H1 (cell line): ENCODE measurements at regions not wholly inside any gene's neighbourhood (a gene's known extent, or its start where the extent isn't known, plus 50 kb on each side); places are given as distances from the start of the nearest gene placed in this dataset.

ENCODE experiments used
- CTCF ChIA-PET: fragments of 300-600 bp; sonication (Branson Sonifier 250); formaldehyde crosslinking; loops from one replicate; lab custom pipeline; 2021; ENCODE audit not compliant: partially characterized antibody; lab: Charles Lee
- POLR2A ChIA-PET: fragments of 300-600 bp; sonication (Branson Sonifier 250); formaldehyde crosslinking; loops from one replicate; lab custom pipeline; 2021; ENCODE audit warnings: inconsistent platforms; ENCODE audit not compliant: partially characterized antibody; lab: Charles Lee
- DNase-seq, 2 experiments: peaks; one replicate each; pipeline versions ENCODE4 v3.0.0 to v3.0.0-alpha.2; 2010 to 2022; ENCODE audit warnings: low spot score in 2 of 2, low read depth in 1 of 2, mixed read lengths in 1 of 2
- FAIRE-seq: peaks from 2 replicates; lab custom pipeline; 2011; peaks lifted over from hg19 to GRCh38; lab: Jason Lieb, UNC
- H2AFZ ChIP-seq: 2 replicates; pipeline ENCODE4 v1.8.1; 2012; ENCODE audit warnings: low read length, inconsistent platforms
- H2AK5ac ChIP-seq: 2 replicates; pipeline ENCODE4 v1.6.1; 2013; ENCODE audit warnings: low read depth, low read length
- H2BK120ac ChIP-seq: replicated peaks from 2 replicates; pipeline ENCODE3; 2013; ENCODE audit warnings: low read depth, low read length, inconsistent platforms
- H2BK12ac ChIP-seq: 2 replicates; pipeline ENCODE4 v1.6.1; 2013; ENCODE audit warnings: low read depth, low read length
- H2BK15ac ChIP-seq: 2 replicates; pipeline ENCODE4 v1.6.1; 2013; ENCODE audit warnings: low read length
- H2BK20ac ChIP-seq: 2 replicates; pipeline ENCODE4 v1.6.1; 2013; ENCODE audit warnings: low read length
- H2BK5ac ChIP-seq: 2 replicates; pipeline ENCODE4 v1.6.1; 2013; ENCODE audit warnings: low read depth, low read length
- H3K14ac ChIP-seq: 2 replicates; pipeline ENCODE4 v1.6.1; 2013; ENCODE audit warnings: inconsistent platforms; ENCODE audit not compliant: insufficient read length
- H3K18ac ChIP-seq: 2 replicates; pipeline ENCODE4 v1.6.1; 2013; ENCODE audit warnings: low read length; ENCODE audit errors: extremely low read depth
- H3K23ac ChIP-seq: 2 replicates; pipeline ENCODE4 v1.6.1; 2013; ENCODE audit warnings: inconsistent platforms; ENCODE audit not compliant: insufficient read length
- H3K23me2 ChIP-seq: 2 replicates; pipeline ENCODE4 v1.6.1; 2013; ENCODE audit warnings: low read depth, low read length
- H3K27ac ChIP-seq: 2 replicates; pipeline ENCODE4 v1.6.1; 2011; ENCODE audit warnings: low read depth, low read length, inconsistent platforms
- H3K27me3 ChIP-seq, 4 experiments: replicated peaks in 1 of 4; 1 replicate in 1 of 4; 2 replicates in 3 of 4; pipeline versions ENCODE4 v1.6.1 to v1.8.1; 2011 to 2013; ENCODE audit warnings: low read length in 3 of 4, mild to moderate bottlenecking in 3 of 4, inconsistent platforms in 2 of 4, mixed read lengths in 2 of 4, moderate library complexity in 1 of 4; ENCODE audit not compliant: control insufficient read depth in 3 of 4, insufficient read depth in 3 of 4; ENCODE audit errors: extremely low read depth in 1 of 4
- H3K36me3 ChIP-seq, 4 experiments: 2 replicates each; pipeline versions ENCODE4 v1.6.1 to v1.8.1; 2011 to 2013; ENCODE audit warnings: mild to moderate bottlenecking in 4 of 4, low read length in 3 of 4, moderate library complexity in 2 of 4, control low read depth in 1 of 4, inconsistent platforms in 1 of 4; ENCODE audit not compliant: insufficient read depth in 4 of 4, control insufficient read depth in 2 of 4
- H3K4ac ChIP-seq: replicated peaks from 2 replicates; pipeline ENCODE3; 2013; ENCODE audit warnings: low read length, low read depth, mixed read lengths, inconsistent platforms; ENCODE audit not compliant: insufficient read length
- H3K4me1 ChIP-seq, 4 experiments: replicated peaks in 1 of 4; 1 replicate in 1 of 4; 2 replicates in 3 of 4; pipeline versions ENCODE4 v1.6.1 to v1.8.1; 2011 to 2013; ENCODE audit warnings: low read length in 3 of 4, inconsistent platforms in 2 of 4, mixed read lengths in 1 of 4; ENCODE audit not compliant: insufficient read depth in 4 of 4, control insufficient read depth in 3 of 4
- H3K4me2 ChIP-seq, 2 experiments: 2 replicates each; pipeline versions ENCODE4 v1.6.1 to v1.8.1; 2011 to 2013; ENCODE audit warnings: low read depth in 2 of 2, low read length in 2 of 2, control low read depth in 1 of 2, inconsistent platforms in 1 of 2, mild to moderate bottlenecking in 1 of 2; ENCODE audit not compliant: insufficient read depth in 1 of 2
- H3K4me3 ChIP-seq, 4 experiments: fragments of 200-600, 300-600 bp in 1 of 4; sonication (generic), shearing (Covaris generic), sonication (Bioruptor Twin) in 1 of 4; 2 replicates each; pipeline versions ENCODE4 v1.5.1 to v1.8.1; 2011 to 2016; ENCODE audit warnings: low read length in 4 of 4, low read depth in 3 of 4, control low read depth in 2 of 4, inconsistent platforms in 2 of 4, mild to moderate bottlenecking in 2 of 4, mixed read lengths in 1 of 4, moderate library complexity in 1 of 4; ENCODE audit not compliant: insufficient read depth in 2 of 4; ENCODE audit errors: extremely low read depth in 1 of 4
- H3K56ac ChIP-seq: replicated peaks from 2 replicates; pipeline ENCODE3; 2013; ENCODE audit warnings: low read depth, mild to moderate bottlenecking, mixed read lengths, low read length, inconsistent platforms; ENCODE audit not compliant: insufficient read length
- H3K79me1 ChIP-seq: 2 replicates; pipeline ENCODE4 v1.6.1; 2013; ENCODE audit warnings: low read depth, low read length, control low read depth
- H3K79me2 ChIP-seq, 2 experiments: 2 replicates each; pipeline versions ENCODE4 v1.6.1 to v1.8.1; 2012 to 2013; ENCODE audit warnings: low read length in 2 of 2, mild to moderate bottlenecking in 2 of 2, inconsistent platforms in 1 of 2; ENCODE audit not compliant: insufficient read depth in 2 of 2, control insufficient read depth in 1 of 2
- H3K9ac ChIP-seq, 4 experiments: replicated peaks in 1 of 4; 1 replicate in 1 of 4; 2 replicates in 3 of 4; pipeline versions ENCODE4 v1.6.1 to v1.8.1; 2011 to 2013; ENCODE audit warnings: low read depth in 3 of 4, low read length in 3 of 4, control low read depth in 2 of 4, mild to moderate bottlenecking in 2 of 4, moderate library complexity in 2 of 4, inconsistent platforms in 1 of 4; ENCODE audit errors: extremely low read depth in 1 of 4
- H3K9me3 ChIP-seq, 2 experiments: 2 replicates each; pipeline versions ENCODE4 v1.6.1 to v1.8.1; 2012 to 2013; ENCODE audit warnings: mild to moderate bottlenecking in 2 of 2, moderate library complexity in 2 of 2, control low read depth in 1 of 2, inconsistent platforms in 1 of 2, low read depth in 1 of 2, low read length in 1 of 2, mixed read lengths in 1 of 2; ENCODE audit not compliant: insufficient read depth in 2 of 2
- H4K20me1 ChIP-seq, 2 experiments: replicated peaks in 1 of 2; 2 replicates each; pipeline versions ENCODE3 to v1.8.1; 2011 to 2013; ENCODE audit warnings: inconsistent platforms in 2 of 2, low read length in 2 of 2, mild to moderate bottlenecking in 1 of 2; ENCODE audit not compliant: insufficient read depth in 2 of 2, control insufficient read depth in 1 of 2
- H4K5ac ChIP-seq: 2 replicates; pipeline ENCODE4 v1.6.1; 2013; ENCODE audit warnings: low read length, low read depth, mixed read lengths, inconsistent platforms; ENCODE audit not compliant: insufficient read length
- H4K8ac ChIP-seq: 2 replicates; pipeline ENCODE4 v1.8.0; 2013; ENCODE audit warnings: mild to moderate bottlenecking, moderate library complexity, low read length, inconsistent platforms; ENCODE audit not compliant: insufficient read depth; ENCODE audit errors: extremely low read depth
- H4K91ac ChIP-seq: replicated peaks from 2 replicates; pipeline ENCODE3; 2013; ENCODE audit warnings: low read length, mixed read lengths, inconsistent platforms; ENCODE audit not compliant: insufficient read length
- ASH2L ChIP-seq: fragments of 200-600, 300-600 bp; sonication (generic); IDR thresholded peaks from one replicate; pipeline ENCODE4 v1.7.1; 2017; ENCODE audit warnings: low read length
- CHD2 ChIP-seq: IDR thresholded peaks from 2 replicates; pipeline ENCODE4 v1.6.1; 2012; ENCODE audit warnings: low read length, improper control_type of control experiment
- SIN3A ChIP-seq, 2 experiments: IDR thresholded peaks in 1 of 2; conservative IDR thresholded peaks in 1 of 2; 2 replicates each; pipeline ENCODE4 v1.6.1; 2011 to 2012; ENCODE audit warnings: low read length in 2 of 2, improper control_type of control experiment in 1 of 2, low read depth in 1 of 2, mild to moderate bottlenecking in 1 of 2
- SIX5 ChIP-seq: IDR thresholded peaks from 2 replicates; pipeline ENCODE4 v1.6.1; 2011; ENCODE audit warnings: mild to moderate bottlenecking, low read depth, low read length
- SUZ12 ChIP-seq: fragments of 200-600 bp; sonication (generic); IDR thresholded peaks from 2 replicates; pipeline ENCODE4 v1.6.1; 2012; ENCODE audit warnings: mild to moderate bottlenecking, inconsistent platforms, low read length, moderate library complexity, mixed read lengths
- TCF12 ChIP-seq: IDR thresholded peaks from 2 replicates; pipeline ENCODE4 v1.6.1; 2011; ENCODE audit warnings: low read depth, mild to moderate bottlenecking, low read length
- YY1 ChIP-seq: IDR thresholded peaks from 2 replicates; pipeline ENCODE4 v1.6.1; 2011; ENCODE audit warnings: low read depth, mild to moderate bottlenecking, low read length
- WGBS, 2 experiments: shearing (Covaris generic) in 1 of 2; methylation state at CpG; one replicate each; pipeline versions ENCODE4 v1.1.6 to v1.1.7; 2013 to 2015; ENCODE audit warnings: low lambda C conversion rate in 2 of 2, mixed read lengths in 2 of 2, inconsistent platforms in 1 of 2, low coverage in 1 of 2, missing lambda C conversion rate in 1 of 2; ENCODE audit not compliant: insufficient replicate concordance in 2 of 2, insufficient coverage in 1 of 2, insufficient read length in 1 of 2; ENCODE audit errors: extremely low coverage in 1 of 2, missing lambda C conversion rate in 1 of 2; 5-methylcytosine and 5-hydroxymethylcytosine counted together

DNA sequence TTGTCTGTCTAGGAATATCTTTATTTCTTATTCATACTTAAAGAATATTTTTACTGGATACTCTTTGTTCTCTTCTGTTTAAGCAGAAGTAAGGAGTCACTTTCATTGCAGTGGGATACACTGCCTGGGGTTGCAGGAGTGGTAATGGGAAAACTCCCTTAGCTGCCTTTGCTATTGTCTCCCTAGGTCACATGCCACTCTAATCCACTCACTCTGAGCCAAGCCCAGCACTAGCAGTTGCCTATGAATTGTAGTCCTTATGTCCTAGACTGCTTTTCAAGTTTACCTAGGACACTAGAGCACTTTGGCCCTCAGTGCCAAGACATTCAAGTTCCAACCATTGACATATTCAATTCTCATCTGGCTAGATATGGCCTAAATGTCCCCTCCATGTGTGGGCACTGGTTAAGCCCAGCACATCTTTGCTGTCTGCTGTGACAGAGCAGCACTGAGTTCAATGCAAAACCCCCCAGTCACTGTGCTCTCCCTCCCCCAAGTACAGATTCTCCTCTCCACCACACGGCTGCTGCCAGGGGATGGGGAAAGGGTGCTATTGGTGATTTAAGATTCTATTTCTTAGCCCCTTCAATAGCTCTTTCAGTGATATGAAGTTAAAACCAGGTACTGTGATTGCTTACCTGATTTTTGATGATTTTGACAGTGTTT lies 991.7 kb upstream of the KCND2 start:
- POLR2A ChIA-PET = no interaction called here
- WGBS, 2 experiments = 75% methylated on average over 1 of the region's 1 CpG; no CpG with 5 or more reads in 1 of the 2 experiments

More for the DNA sequence above, 991.7 kb upstream of the KCND2 start:
- Histone ChIP-seq H3K9ac (no peak overlapping the region), H2BK12ac (no peak overlapping the region), H2AK5ac (no peak overlapping the region), H3K4me3 (no peak overlapping the region), H3K4me1 (peaks cover 0 to 4% (median 2%) of the 10 kb centered on the region in 4 experiments; a peak in 3 of 7 replicates), H3K27me3 (no peaks in the 10 kb centered on the region), H3K4me2 (no peak overlapping the region), H2AFZ (peak overlapping the region; percentile 89), H3K79me2 (no peaks in the 10 kb centered on the region), H3K27ac (no peak overlapping the region), H2BK120ac (no peak overlapping the region), H4K20me1 (no peaks in the 10 kb centered on the region), H3K56ac (no peak overlapping the region), H2BK15ac (no peak overlapping the region), H3K23me2 (no peaks in the 10 kb centered on the region), H4K8ac (no peak overlapping the region), H3K79me1 (no peaks in the 10 kb centered on the region), H3K14ac (peak overlapping the region; percentile 80), H2BK20ac (no peak overlapping the region), H2BK5ac (0 out of 2 replicates have a peak overlapping the region, but pooled peaks have one; percentile 46), H3K18ac (no peak overlapping the region), H3K4ac (no peak overlapping the region), H3K23ac (no peak overlapping the region), H3K36me3 (no peaks in the 10 kb centered on the region), H4K5ac (no peak overlapping the region), H4K91ac (no peak overlapping the region), H3K9me3 (no peaks in the 10 kb centered on the region)
- FAIRE-seq = no peak
- TF ChIP-seq SUZ12 = no peak
- TF ChIP-seq CHD2 = no peak
- TF ChIP-seq YY1 = no peak
- TF ChIP-seq ASH2L = no peak
- no peak for TF ChIP-seq TCF12
- no peak for TF ChIP-seq SIN3A (conservative IDR thresholded peaks at IDR 0.05 in 1 of 2, IDR thresholded peaks at IDR 0.05 in 1 of 2; ENCODE audit: low read depth in 1 of 2, low read length in 2 of 2)
- no peak for TF ChIP-seq SIX5
- peak in 1 of 2 experiments; percentile 40 for DNase-seq
- CTCF ChIA-PET = interaction anchor here (0.9 to 1.3 kb wide), 2 partner anchors 10 to 11 kb away, joined by 4 read pairs; no protein-coding TSS in a partner anchor
